ENCODE measurements at regions not wholly inside any gene's neighbourhood (a gene's known extent, or its start where the extent isn't known, plus 50 kb on each side); places are given as distances from the start of the nearest gene placed in this dataset.
"Not testable (repeated sequence)": the region's sequence is repeated elsewhere in the genome, so short reads cannot be mapped to it uniquely, and the experiment has no call there.

GRCh38 chr2:381941-382727 lies 94.2 kb upstream of the ALKAL2 start:
- DNase-seq (ENCODE audit: low read depth in 3 of 3, low spot score in 1 of 3): no peak

- no peak for DNase-seq (ENCODE audit: low read depth in 3 of 3, low spot score in 1 of 3)
These were observed 93.3 kb upstream of the ALKAL2 start for GRCh38 chr2:381181-381580.

DNA sequence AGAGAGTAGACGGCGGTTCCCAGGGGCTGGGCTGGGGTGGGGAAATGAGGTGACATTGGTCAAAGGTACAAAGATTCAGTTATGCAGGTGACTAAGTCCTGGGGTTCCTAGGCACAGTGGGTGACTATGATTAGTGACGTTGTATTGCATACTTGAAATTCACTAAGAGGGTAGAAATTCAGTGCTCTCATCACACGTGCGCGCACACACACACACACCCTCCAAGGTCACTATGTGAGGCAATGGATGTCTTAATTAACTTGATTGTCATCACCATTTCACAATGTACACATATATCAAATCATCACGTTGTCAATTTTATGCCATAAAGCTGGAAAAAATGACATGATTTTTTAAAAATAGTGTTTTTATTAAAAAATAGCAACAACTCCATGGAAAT lies 92.9 kb upstream of the ALKAL2 start:
- DNase-seq (ENCODE audit: low read depth in 3 of 3, low spot score in 1 of 3): no peak

GRCh38 chr2:380221-380620 lies 92.3 kb upstream of the ALKAL2 start:
- DNase-seq (ENCODE audit: low read depth in 3 of 3, low spot score in 1 of 3): no peak

- DNase-seq (ENCODE audit: low read depth in 3 of 3, low spot score in 1 of 3): no peak
These were observed 91.9 kb upstream of the ALKAL2 start for GRCh38 chr2:379778-380177.

- no peak for DNase-seq (ENCODE audit: low read depth in 3 of 3, low spot score in 1 of 3)
These were observed 90.5 kb upstream of the ALKAL2 start for GRCh38 chr2:378364-378763.

GRCh38 chr2:377414-377813 lies 89.5 kb upstream of the ALKAL2 start:
- no peak for DNase-seq (ENCODE audit: low read depth in 3 of 3, low spot score in 1 of 3)

DNA sequence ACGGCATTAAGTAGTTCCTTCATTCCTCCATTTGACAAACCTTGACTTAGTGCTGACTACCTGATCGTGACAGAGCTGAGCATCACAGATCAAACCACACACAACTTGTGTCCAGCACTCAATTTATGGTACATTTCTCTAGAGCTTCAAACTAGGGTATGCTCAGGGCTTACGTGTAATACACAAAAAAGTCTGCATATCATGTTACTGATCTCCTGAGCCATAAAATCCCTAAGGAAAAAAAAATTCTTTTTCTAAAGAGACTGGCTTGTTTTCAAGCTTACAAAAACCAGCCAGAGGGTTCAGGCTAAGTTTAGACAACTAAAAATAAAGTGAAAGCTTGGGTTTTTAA lies 88.0 kb upstream of the ALKAL2 start:
- DNase-seq (ENCODE audit: low read depth in 3 of 3, low spot score in 1 of 3): no peak

DNA sequence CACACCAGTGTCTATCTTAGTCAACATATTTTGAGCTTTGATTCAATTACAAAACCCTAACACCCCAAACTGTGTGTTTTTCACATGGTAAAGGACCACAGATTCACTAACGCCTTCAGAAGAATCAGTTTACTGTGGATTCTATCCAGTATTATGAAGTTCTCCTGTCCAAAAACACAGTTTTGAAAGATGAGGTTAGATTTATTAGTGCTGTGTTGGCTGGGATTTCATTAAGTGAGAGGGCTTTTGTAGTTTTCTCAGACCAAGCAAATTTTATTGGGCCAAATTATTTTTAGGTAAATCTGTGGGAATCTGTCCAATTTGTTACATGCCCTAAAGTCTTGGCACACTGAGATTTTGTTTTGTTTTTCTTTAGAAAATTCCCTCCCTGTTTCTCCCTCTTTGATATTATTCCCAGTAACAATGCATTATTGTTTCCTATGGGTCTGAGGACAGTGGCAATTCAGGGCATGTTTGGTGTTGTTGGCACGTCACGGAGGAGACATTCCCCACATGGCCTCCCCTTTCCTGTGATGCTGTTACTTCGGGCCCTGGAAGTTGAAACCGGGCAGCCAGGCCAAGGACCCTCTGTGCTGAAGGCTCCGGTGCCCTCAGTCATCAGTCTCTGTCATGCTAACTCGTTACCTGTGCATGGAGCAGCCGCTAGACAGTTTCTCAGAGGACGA lies 87.5 kb upstream of the ALKAL2 start:
- DNase-seq (ENCODE audit: low read depth in 3 of 3, low spot score in 1 of 3): no peak

- no peak for DNase-seq (ENCODE audit: low read depth in 3 of 3, low spot score in 1 of 3)
These were observed 80.5 kb upstream of the ALKAL2 start for GRCh38 chr2:368386-368785.

- no peak for DNase-seq (ENCODE audit: low read depth in 3 of 3, low spot score in 1 of 3)
These were observed 79.4 kb upstream of the ALKAL2 start for GRCh38 chr2:367246-367645.

- no peak for DNase-seq (ENCODE audit: low read depth in 3 of 3, low spot score in 1 of 3)
These were observed 78.8 kb upstream of the ALKAL2 start for GRCh38 chr2:366706-367105.

DNA sequence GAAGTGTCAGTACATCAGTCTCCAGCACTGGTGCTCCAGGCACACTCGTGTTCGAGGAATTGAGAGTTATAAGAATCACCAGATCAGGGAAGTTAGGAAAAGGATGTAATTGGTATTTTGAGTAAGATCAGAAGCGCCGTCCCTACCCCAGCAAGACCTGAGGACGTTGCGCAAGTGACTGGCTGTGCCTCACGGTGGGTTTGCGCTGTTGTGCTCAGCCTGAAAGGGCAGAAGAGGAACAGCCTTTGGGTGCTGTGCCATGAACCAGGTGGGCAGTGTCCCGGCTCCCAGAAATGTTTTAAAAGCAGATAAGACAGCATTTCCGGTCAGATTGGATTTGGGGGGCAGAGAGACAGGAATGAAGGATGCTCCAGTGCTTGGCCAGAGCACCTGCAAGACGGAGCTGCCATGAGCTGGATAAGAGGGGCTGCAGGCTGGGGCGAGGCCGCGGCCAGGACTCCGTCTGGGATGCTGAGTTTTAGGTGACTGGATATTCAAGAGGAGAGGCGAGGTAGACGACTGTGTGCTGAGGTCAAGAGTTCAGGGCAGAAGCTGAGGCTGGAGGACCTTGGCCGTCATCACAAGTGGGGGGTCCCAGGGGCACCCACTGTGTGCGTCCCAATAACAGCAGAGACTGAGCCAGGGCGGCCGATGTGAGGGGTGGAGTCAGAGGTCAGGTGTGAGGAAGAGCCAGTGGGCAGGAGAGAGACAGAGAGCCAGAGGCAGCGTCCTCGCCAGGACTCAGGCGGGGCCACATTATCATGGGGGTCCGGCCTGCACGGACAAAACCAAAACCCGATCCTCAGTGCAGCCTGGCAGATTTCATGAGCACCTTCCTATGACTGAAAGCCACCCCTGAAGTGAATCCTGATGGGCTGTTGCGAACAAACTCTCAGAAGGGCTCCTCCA lies 77.7 kb upstream of the ALKAL2 start:
- no peak for DNase-seq (ENCODE audit: low read depth in 3 of 3, low spot score in 1 of 3)

- DNase-seq (ENCODE audit: low read depth in 3 of 3, low spot score in 1 of 3): no peak
These were observed 76.1 kb upstream of the ALKAL2 start for GRCh38 chr2:363824-364470.

DNA sequence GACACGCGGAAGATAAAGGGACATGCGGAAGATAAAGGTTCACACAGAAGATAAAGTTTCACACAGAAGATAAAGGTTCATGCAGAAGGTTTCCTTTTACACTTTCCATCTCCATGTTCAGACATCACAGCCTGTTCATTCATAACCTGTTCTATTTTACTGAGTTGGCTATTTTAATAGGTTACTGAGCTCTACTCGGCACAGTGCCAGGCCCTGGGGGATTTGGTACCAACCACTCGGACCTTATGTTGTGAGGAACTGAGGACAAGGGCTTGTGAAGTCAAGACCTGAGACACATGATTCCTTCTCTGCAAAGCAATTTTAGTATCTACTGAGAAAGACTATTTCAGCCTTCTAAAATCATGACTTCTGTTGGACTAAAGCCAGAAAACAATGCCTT lies 75.0 kb upstream of the ALKAL2 start:
- DNase-seq (ENCODE audit: low read depth in 3 of 3, low spot score in 1 of 3): no peak

DNA sequence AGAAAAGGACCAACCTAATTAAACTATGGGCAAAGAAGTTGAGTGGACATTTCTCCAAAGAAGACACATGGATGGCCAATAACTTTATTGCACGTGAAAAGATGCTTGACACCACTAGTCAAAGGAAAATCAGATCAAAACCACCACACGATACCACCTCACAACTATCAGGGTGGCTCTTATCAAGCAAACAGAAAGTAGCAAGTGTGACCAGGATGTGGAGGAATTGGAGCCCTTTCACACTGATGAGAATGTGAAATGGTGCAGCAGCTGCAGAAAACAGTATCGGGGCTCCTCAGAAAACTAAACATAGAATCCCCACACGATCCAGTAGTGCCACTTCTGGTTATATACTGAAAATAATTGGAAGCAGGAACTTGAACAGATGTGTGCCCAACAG lies 72.2 kb upstream of the ALKAL2 start:
- no peak for DNase-seq (ENCODE audit: low read depth in 3 of 3, low spot score in 1 of 3)

- no peak for DNase-seq (ENCODE audit: low read depth in 3 of 3, low spot score in 1 of 3)
These were observed 71.2 kb upstream of the ALKAL2 start for GRCh38 chr2:359047-359446.

- no peak for DNase-seq (ENCODE audit: low read depth in 3 of 3, low spot score in 1 of 3)
These were observed 69.9 kb upstream of the ALKAL2 start for GRCh38 chr2:357811-358210.

DNA sequence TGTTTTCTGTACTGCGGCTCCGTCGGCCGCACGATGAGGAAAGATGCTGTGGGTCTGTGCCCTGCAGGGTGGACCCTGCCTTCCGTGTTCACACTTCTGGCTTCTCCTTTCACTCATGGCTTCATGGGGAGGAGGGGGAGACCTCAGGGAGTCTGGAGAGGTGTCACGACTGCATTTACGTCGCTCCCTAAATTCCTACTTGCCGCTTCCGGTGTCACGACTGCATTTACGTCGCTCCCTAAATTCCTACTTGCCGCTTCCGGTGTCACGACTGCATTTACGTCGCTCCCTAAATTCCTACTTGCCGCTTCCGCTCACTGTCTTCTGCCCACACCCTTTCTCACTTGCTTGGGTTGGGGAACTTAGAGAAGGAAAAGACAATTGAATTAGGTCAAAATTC lies 68.4 kb upstream of the ALKAL2 start:
- not testable (repeated sequence) for DNase-seq (ENCODE audit: low read depth in 3 of 3, low spot score in 1 of 3)

DNA sequence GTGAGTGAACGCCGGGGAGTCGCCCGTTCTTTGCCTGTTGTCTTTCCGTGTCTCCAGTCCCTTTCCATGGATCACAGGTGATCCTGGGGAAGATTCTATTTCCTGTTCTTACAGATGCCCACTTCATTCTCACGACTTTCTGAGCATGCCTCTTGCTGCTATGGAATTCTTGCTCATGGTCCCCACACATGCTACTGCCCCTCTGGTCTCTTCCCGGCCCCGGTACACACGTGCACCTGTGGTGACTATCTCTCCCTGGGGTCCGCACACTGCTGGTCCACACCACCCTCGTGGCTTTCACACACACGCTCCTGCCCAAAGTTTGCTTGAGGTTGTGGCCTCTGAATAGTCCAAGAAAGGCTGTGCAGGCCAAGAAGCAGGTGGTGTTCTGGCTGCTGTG lies 67.9 kb upstream of the ALKAL2 start:
- DNase-seq (ENCODE audit: low read depth in 3 of 3, low spot score in 1 of 3): no peak

DNA sequence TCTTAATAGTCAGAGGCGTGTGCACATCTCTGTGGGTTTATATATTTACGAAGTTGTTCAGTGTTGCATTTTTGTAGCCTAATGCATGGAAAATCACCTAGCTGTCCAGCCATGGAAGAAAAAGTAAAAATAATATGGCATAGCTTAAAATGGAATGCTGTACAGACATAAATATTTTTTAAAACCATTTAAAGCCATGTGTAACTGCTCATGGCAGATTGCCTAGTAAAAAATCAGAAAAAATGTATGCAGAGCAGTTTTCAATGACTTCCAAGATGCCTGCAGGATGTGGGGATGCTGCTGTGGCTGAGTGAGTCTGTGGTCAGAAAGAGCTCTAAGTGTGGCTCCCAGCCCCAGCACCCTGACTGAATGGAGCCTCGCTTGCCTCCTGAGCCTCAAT lies 64.8 kb upstream of the ALKAL2 start:
- DNase-seq (ENCODE audit: low read depth in 3 of 3, low spot score in 1 of 3): no peak

All from stimulated activated CD4-positive, alpha-beta T cell treated with anti-CD3 and anti-CD28 coated beads, TNF-alpha, amount 100 ng/mL, for 1 hour (primary cell).